GM06990 (cell line): ENCODE measurements at regions not wholly inside any gene's neighbourhood (a gene's known extent, or its start where the extent isn't known, plus 50 kb on each side); places are given as distances from the start of the nearest gene placed in this dataset.

Source experiments
- DNase-seq: peaks from one replicate; pipeline ENCODE4 v3.0.0-alpha.2; 2011; ENCODE audit not compliant: insufficient read length; ENCODE audit errors: extremely low read depth
- H3K27me3 ChIP-seq: replicated peaks from 2 replicates; pipeline ENCODE4 v1.6.0; 2011; ENCODE audit warnings: low read length; ENCODE audit not compliant: control insufficient read depth, insufficient read depth
- H3K36me3 ChIP-seq: 2 replicates; pipeline ENCODE4 v1.5.1; 2011; ENCODE audit warnings: low read length; ENCODE audit not compliant: control insufficient read depth, insufficient read depth
- H3K4me3 ChIP-seq: replicated peaks from 2 replicates; pipeline ENCODE4 v1.5.1; 2011; ENCODE audit warnings: low read depth, mild to moderate bottlenecking, control low read depth, low read length
- CTCF ChIP-seq: IDR thresholded peaks from 2 replicates; pipeline ENCODE4 v1.5.1; 2011; ENCODE audit warnings: low read length, control low read depth, mild to moderate bottlenecking, inconsistent platforms; ENCODE audit not compliant: insufficient read depth, poor library complexity, severe bottlenecking

GRCh38 chr5:107129051-107129450 is 541.7 kb downstream of the EFNA5 start:
- H3K36me3 ChIP-seq: no peaks in the 10 kb centered on the region
- no peaks in the 10 kb centered on the region; the same call in 1 of the 2 replicates for H3K27me3 ChIP-seq
- no peak for TF ChIP-seq CTCF
- DNase-seq: no peak
- no peak overlapping the region for H3K4me3 ChIP-seq

- H3K27me3 ChIP-seq: no peaks in the 10 kb centered on the region; the same call in 1 of the 2 replicates
- TF ChIP-seq CTCF: no peak
- no peak overlapping the region for H3K4me3 ChIP-seq
- no peak for DNase-seq
- H3K36me3 ChIP-seq: no peaks in the 10 kb centered on the region
Measured at GRCh38 chr5:107127878-107128277, 542.9 kb downstream of the EFNA5 start.

- H3K4me3 ChIP-seq: no peak overlapping the region
- no peaks in the 10 kb centered on the region; the same call in 1 of the 2 replicates for H3K27me3 ChIP-seq
- no peak for TF ChIP-seq CTCF
- no peaks in the 10 kb centered on the region for H3K36me3 ChIP-seq
- DNase-seq: no peak
Measured at GRCh38 chr5:107126341-107126740, 544.4 kb downstream of the EFNA5 start.

- H3K36me3 ChIP-seq: no peaks in the 10 kb centered on the region
- H3K4me3 ChIP-seq: no peak overlapping the region
- H3K27me3 ChIP-seq: no peaks in the 10 kb centered on the region; the same call in 1 of the 2 replicates
- no peak for DNase-seq
- no peak for TF ChIP-seq CTCF
Measured at GRCh38 chr5:107124376-107124775, 546.4 kb downstream of the EFNA5 start.

GRCh38 chr5:107123014-107123413 is 547.7 kb downstream of the EFNA5 start:
- Histone ChIP-seq H3K36me3 (no peaks in the 10 kb centered on the region), H3K4me3 (no peak overlapping the region), H3K27me3 (no peaks in the 10 kb centered on the region; the same call in 1 of the 2 replicates)
- TF ChIP-seq CTCF: no peak
- no peak for DNase-seq

GRCh38 chr5:107121793-107122519 is 548.8 kb downstream of the EFNA5 start:
- no peak for TF ChIP-seq CTCF
- no peak for DNase-seq
- no peak overlapping the region for H3K4me3 ChIP-seq
- H3K36me3 ChIP-seq: no peaks in the 10 kb centered on the region
- no peaks in the 10 kb centered on the region; the same call in 1 of the 2 replicates for H3K27me3 ChIP-seq
